DMS53 treated with DMSO at 0.1 percent for 48 hours (cell line): ENCODE measurements at regions not wholly inside any gene's neighbourhood (a gene's known extent, or its start where the extent isn't known, plus 50 kb on each side); places are given as distances from the start of the nearest gene placed in this dataset.
A peak's percentile ranks its signal among the peaks of the same experiment; 100 is the strongest.
"Not testable (repeated sequence)": the region's sequence is repeated elsewhere in the genome, so short reads cannot be mapped to it uniquely, and the experiment has no call there.

Experiments used
- DNase-seq: peaks from one replicate; lab custom pipeline; 2025; ENCODE audit not compliant: unreplicated experiment; lab: John Stamatoyannopoulos, UW

DNA sequence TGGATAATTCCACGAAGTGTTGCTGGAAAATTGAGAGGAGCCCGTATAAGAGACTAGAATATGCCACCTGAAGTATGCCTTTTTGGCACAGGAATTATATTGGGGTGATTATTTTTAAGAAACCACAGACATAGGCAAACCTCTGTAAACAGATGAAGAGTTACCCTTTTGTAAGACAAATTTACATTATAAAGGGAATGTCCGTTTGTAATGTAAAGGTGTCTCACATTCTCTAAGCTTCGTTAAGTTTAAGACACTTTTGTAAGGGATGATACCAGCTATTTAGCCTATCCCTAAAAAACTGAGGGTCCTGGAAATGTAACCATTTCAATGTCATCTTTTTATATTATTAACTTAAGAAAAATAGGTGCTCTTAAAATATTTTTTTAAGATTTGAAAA lies 432.8 kb upstream of the SYT4 start:
- DNase-seq, result no peak

DNA sequence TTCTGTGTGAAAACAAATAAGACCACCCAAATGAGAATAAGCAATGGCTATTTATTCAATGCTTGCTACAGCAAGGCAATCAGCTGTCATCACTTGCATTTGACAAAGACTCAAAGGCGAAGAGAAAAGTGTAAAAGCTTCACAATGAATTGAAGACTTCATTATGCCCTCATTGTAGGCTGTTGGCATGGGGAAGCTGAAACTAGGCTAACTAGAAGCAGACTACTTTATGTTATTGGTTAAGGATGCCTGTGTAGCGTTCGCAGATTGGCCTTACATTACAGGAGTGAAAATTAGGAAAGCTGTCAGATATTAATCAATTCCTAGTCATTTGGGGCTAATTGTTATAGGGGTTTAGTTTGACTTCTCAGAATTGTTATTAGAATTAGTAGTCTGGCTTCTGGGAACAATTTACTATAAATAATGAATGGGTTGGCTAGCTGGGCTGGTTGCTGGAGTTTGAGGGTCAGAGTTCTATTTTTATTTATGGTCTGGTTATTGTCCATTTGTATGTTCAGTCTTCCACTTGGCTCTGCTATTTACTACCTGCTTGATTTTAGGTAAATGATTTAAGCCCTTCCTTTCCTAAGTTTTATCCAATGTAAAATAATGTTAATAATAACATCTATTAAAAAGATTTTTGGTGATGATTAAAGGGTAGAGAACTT lies 437.2 kb upstream of the SYT4 start:
- DNase-seq, result no peak

DNA sequence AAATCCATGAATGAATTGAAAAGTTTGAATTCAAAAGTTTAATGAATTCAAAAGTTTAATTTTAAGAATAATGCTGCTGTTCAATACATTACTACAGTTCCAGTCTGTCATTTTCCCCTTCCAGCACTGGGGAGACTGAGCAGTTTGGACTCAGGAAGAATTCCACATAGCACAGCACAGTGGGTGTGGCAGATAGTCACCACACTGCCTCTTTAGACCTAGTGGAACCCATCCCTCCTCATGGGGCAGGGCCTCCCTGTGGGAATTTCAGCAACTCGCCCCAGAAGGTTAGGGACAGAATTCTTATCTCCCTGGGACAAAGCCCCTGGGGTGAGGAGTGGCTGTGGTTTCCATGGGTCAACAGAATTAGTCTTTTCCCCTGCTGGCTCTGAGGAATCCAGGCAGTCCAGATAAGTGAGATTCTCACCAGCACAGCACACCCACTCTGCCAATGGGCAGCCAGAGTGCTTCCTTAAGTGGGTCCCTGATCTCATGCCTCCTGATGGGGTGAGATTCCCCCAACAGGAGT lies 442.0 kb upstream of the SYT4 start:
- no peak for DNase-seq

DNA sequence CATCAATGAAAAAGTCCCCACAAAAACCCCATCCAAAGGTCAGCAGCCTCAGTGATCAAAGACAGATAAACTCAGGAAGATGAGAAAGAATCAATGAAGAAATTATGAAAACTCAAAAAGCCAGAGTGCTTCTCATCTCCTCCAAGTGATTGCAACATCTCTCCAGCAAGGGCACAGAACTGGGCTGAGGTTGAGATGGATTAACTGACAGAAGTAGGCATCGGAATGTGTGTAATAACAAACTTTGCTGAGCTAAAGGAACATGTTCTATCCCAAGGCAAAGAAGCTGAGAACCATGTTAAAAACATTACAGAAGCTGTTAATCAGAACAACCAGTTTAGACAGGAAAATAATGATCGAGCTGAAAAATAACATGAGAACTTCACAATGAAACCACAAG lies 442.8 kb upstream of the SYT4 start:
- no peak for DNase-seq

DNA sequence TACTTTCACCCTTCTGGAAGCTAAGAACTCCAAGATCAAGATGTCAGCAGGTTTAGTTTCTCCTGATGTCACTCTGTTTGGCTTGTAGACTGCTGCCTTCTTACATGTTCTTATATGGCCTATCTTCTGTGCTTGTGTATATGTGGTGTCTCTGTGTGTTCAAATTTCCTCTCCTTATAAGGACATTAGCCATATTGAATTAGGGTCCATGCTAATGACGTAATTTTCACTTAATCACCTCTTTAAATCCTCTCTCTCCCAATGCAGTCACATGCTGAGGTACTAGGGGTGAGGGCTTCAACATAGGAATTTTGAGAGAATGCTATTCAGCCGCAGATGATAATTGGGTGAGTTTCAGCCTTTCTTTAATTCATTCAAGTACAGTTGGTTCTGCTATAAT lies 458.3 kb upstream of the SYT4 start:
- no peak for DNase-seq

DNA sequence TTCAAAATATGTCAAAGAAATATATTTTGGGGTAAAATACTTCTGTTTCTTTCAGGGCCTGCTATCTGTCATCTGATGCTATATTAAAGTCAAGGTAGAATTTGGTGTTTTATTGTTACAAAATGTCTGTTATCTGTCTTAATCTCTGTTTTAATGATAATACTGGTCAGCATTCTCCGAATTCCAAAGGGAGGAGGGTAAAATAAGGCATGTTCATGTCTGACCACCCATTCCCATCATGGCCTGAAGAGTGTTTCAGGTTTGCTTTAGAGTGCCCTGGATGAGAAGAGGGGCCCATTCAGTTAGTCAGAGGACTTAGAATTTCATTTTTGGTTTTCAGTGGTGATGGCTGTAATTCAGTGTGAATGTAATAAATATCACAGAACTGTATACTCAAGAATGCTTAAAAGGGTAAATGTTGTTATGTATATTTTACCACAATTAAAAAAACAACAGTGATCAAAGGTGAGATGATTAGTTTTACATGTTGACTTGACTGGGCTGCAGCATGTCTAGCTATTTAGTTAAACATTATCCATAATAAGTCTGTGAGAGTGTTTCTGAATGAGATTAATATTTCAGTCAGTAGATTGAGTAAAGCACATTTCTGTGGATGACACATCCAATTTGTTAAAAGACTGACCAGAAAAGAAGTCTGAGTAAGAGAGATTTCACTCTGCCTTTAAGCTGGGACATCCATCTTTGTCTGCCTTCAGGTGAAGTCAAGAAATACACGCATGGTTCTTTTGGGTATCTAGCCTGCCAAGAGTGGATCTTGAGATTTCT lies 467.9 kb upstream of the SYT4 start:
- no peak for DNase-seq

DNA sequence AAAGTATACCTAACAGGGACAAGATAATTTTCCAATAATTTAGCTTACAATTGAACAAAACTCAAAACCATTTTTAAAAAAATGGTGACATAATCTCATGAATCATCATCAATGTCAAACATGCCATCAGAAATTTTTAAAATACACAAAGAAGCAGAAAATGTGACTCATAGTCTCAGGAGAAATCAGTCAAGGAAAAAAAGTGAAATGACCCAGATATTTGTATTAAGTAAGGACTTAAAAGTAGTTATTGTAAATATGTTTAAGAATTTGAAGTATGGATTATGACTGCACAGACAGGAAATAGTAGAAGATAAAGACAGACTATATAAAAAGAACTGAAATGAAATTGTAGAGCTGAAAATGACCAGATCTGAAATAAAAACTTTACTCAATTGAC lies 473.9 kb upstream of the SYT4 start:
- DNase-seq, result no peak

DNA sequence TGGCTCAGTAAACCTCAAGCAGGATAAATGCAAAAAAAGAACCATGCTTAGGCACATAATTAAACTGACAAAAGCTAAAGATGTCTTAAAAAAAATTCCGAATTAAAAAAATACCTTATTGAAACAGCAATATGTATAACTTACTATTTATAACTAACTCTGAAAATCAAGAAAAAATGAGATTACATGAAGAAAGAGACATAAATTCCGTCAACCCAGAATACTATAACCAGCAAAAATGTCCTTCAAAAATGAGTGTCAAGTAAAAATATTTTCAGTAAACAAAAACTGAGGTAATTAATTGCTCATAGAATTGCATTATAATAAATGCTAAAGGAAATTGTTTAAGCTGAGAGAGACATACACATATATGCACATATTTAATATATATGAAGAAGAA lies 474.5 kb upstream of the SYT4 start:
- no peak for DNase-seq

DNA sequence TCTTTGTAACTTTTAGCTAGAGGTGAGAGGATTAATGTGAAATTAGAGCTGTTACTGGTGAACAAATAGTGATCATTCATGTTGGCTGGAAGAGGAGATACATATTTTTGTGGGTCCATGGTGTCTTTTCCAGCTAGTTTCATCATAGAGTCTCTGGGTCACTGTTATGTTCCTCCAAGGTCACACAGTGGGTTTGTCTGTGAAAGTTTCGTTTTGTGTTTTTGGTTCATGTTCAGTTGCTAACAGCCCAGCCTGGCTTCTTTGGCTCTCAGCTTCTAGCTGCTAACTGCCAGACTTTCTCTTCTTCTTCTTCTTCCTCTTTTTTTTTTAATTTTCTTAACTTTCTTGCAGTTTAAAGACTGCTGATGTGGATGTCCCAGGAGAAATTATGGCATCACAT lies 480.0 kb upstream of the SYT4 start:
- no peak for DNase-seq

DNA sequence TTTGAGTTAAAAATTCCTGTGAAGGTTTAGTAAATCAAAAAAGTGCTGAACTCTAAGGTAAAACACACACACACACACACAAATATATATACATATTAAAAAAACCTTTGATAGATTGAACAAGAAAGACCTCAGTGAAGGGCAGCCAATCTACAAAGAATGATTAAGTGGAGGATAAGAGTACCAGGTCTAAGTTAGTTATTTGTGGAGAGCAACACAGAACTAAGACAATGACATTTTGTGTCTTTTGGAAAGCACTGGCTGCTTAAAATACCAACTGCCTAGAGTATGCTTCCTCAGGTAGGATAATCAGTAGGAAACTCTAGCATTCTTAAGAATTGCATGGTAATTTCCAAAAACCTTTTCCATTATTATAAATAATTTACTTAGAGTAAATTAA lies 481.4 kb upstream of the SYT4 start:
- no peak for DNase-seq

DNA sequence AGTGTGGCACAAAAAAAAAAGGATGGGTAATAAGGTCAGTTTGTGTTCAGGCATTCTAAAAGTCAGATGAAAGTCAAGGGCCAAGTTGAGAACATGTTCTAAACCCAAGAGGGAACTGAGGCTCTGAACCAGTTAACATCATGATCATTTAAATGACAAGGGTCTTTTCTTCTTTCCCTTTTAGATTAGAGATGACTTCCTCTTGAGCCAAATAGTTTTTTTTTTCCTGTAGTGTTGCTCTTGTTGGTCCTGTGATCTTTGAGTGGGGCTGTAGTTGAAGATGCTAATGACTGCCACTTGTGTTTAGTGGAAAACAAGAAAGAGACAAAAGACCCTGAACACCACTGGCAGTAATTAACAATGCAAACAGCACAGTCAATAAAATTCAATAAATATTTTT lies 482.7 kb upstream of the SYT4 start:
- no peak for DNase-seq

DNA sequence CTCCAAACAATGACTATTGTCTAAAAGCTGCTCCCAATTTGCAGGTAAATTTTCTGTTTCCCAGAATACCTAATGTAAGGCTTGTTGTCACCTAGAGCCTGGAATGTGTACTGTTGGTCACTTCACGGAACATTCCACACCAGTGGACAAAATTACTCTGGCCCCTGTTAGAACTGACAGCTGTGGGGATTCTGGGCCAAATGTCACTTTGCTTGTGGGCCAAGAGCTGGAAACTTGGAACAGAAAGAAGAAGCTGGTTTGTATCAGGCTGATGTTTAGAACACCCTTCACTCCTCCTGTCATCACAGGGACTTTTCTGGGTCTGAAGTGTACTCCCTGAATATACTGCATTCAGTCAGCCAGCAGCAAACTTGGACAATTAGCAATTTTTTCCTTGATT lies 495.6 kb upstream of the SYT4 start:
- DNase-seq, result no peak

DNA sequence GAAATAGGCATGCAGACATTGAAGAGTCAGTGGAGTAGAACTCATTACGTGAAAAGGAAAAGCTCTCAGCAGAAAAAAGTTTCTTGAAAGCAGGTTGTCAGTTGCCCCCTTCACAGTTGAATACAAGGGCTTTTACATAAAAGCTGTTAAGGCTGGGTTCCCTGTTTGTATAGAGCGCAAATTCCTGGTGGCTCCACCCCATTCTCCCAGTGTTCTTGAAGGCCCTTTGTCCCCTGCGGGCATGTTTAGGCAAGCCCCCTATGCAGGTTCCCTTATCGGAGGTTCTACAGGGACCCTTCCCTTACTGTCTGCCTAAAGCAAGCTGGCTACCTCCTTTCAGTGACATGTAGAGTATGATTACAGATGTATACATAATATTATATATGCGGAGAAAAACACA lies 497.2 kb upstream of the SYT4 start:
- no peak for DNase-seq

DNA sequence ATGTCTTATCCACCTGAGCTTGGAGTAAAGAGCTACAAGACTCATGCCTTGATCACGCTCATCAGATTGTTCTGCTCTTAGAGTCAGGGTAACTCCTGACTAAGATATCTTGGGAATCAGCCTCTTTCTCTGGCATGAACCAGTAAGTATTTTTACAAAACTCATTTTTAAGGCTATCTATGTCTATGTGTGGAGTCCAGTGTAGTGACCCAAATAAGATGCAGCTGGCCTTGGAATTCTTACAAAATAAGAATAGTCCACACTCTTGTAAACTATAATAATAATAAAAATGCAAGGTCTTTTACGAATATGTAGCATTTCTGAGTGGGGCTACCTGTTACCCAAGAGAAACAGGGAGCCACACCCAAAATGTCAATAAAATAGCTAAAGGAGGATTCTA lies 498.3 kb upstream of the SYT4 start:
- DNase-seq, result no peak

DNA sequence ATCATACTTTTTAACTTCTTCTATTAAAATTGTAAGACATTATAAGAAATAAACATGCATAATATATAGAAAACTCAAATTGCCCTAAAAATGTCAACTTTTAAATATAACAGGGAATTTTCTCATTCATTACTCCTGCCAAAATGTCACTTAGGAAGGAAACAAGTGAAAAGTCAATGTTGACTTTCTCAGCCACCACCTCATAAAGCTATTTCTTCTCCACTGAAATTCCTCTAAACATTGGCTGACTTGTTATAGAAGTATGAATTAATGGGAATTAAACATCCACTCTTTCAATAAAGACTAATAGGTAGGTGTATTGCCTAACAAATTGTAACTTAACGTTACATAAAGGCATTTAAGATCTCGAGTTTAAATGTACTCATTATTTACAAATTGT lies 499.7 kb upstream of the SYT4 start:
- DNase-seq, result no peak

DNA sequence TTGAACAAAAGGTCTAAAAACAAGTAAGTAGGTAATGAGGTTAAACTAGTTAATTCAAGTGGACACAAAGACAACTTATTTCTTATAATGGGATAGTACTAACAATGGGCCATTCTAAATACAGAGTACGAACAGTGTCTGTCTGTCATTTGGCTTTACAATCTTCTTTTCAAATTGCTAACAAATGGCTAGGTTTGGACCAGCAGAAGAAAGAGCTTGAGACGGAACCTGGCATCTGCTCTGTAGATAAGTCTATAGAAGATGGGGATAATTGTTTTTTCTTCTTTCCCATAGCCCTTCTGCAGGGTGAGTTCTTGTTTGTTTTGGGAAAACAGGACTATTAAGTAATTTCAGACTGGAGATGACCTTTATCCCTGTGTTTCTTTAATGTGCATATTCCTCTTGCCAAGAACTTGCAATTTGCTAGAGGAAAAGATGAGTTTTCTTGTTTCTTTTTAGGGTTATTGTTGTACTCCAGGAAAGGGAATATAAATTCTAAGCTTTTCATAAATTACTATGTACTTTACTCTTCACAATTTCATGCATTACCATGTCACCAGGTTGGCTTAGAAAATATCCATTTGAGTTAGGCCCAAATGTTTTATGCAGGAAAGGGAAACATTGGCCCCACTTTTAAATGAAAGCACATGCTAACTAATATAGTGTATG lies 500.5 kb upstream of the SYT4 start:
- DNase-seq, result no peak

DNA sequence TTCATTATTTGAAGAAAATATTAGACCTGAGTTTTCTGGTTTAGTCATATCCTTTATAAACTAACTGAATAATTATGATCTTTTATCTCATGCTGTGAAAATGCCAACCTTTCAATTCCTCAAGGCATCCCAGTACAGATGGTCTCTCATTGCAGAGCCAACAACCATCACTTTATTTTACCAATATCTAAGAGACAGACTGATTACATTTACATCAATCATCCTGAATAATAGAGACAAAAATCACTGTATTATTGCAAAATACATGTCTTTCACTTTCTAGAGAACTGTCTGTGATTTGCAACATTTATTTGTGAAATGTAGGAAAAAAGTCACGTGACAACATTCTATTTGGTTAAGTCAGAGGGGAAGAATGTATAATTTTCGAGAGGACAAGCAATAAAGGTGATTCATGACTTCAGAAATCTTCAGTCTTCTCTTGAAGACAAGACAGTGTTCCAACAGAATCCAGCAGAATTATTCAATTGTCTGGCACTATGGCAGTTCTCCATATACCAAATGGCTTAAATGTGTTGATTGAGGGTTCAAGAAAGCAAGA lies 503.6 kb upstream of the SYT4 start:
- DNase-seq, result no peak

DNA sequence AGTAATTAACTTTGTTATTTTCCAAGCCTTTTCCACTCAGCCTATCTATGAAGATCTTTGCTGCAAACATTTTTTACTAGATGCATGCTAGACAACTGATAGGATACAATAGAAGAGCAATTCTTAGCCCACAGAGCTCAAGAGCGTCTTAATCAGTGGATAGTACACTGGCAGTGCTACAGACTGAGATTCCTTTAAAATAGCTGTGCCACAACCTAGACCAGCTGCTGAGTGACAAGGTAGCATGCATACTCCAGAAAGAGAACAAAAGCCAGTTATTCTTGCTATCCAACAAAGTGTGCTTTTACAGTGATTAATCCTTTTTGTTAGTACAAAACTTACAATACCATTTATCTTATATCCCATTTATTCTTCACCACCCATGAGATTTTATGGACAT lies 507.9 kb upstream of the SYT4 start:
- no peak for DNase-seq

DNA sequence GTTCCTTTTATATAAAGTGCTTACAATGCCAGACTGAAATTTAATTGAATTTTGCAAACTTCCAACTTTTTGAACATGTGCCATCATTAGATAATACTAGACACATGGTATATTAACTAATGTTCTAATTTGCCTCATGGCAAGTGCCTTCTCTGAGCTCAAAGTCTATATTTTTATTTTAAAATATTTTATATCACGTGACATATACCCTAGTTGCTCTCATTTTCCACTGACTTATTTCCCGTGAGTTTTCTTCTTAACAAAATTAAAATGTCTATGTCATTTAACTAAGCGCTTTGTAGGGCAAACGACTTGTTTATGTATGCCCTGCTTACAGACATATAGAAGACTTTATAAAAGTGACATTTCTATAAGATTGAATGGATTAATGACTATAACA lies 509.6 kb upstream of the SYT4 start:
- DNase-seq, result no peak

DNA sequence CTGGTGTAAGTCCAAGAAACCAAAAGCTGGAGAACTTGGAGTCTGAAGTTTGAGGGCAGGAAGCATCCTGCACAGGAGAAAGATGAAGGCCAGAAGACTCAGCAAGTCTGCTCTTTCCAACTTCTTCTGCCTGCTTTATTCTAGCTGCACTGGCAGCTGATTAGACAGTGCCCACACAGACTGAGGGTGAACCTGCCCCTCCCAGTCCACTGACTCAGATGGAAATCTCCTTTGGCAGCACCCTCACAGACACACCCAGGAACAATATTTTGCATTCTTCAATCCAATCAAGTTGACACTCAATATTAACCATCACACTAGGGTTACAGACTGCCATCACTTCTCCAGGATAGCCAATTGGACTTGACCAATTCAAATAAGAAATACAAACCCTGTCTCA lies 510.4 kb upstream of the SYT4 start:
- DNase-seq, result not testable (repeated sequence)

DNA sequence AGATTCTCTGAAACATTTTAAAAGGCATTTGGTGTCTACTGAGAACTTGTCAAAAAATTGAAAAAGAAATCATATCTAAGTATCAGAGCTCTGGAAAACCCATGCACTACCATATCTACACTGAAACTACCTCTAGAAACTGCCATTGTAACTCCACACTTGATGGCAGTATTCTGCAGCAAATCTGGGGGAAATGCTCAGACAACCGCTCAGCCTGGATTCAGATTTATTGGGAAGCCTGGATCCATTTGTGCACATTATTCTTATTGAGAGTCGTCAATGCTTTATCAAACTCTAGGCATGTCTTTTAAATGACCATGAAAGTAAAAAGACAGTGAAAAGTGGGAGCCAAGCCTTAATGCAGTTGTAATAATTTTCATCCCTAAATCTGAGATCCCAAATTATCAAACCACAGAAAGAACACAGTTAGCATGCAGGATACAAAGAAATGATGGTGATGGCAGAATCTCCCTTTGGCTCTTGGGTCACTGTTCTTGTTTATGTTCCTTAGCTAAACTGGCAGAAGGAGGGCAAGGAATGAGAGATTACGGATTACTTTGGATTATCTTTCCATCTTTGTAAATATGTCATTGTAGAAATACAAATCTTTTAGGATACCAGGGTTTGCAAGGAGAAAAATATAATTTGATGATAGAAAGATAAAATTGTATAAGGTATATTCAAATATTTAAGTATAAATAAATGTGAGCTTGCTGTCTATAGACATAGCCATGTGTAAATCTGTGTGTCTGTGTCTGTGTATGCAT lies 512.1 kb upstream of the SYT4 start:
- DNase-seq, result peak; percentile 53
